Epithelial cell of proximal tubule (primary cell): ENCODE measurements at regions not wholly inside any gene's neighbourhood (a gene's known extent, or its start where the extent isn't known, plus 50 kb on each side); places are given as distances from the start of the nearest gene placed in this dataset.

Experiments
- DNase-seq: peaks from one replicate; pipeline ENCODE4 v3.0.0-alpha.2; 2011; ENCODE audit warnings: low read depth
- H3K4me3 ChIP-seq: 2 replicates; pipeline ENCODE4 v1.5.1; 2011; ENCODE audit warnings: low read depth, mild to moderate bottlenecking, low read length
- TF ChIP-seq, protein P1 (sequence below): conservative IDR thresholded peaks from 2 replicates; pipeline ENCODE4 v1.5.1; 2012; ENCODE audit warnings: low read depth, mild to moderate bottlenecking, low read length

DNA sequence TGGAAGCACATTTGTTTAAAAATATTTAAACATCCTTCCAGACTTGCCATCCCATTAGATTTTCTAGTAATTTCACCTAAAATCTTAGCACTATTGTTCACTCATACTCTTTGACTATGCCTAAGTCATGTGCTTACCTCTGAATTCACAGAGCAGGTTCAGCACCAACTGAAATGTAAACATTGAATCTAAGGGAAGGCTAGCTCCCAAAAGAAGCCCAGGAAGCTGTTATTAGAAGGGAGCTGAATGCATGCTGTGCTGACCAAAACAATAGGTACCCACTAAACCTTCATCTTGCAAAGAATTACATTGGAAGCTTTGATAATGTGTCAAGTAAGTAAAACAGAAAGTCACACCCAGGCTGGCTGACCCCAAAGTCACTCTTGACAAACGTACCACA is 571.3 kb downstream of the GABRG2 start:
- TF ChIP-seq, protein P1, sequence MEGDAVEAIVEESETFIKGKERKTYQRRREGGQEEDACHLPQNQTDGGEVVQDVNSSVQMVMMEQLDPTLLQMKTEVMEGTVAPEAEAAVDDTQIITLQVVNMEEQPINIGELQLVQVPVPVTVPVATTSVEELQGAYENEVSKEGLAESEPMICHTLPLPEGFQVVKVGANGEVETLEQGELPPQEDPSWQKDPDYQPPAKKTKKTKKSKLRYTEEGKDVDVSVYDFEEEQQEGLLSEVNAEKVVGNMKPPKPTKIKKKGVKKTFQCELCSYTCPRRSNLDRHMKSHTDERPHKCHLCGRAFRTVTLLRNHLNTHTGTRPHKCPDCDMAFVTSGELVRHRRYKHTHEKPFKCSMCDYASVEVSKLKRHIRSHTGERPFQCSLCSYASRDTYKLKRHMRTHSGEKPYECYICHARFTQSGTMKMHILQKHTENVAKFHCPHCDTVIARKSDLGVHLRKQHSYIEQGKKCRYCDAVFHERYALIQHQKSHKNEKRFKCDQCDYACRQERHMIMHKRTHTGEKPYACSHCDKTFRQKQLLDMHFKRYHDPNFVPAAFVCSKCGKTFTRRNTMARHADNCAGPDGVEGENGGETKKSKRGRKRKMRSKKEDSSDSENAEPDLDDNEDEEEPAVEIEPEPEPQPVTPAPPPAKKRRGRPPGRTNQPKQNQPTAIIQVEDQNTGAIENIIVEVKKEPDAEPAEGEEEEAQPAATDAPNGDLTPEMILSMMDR, result no peak

DNA sequence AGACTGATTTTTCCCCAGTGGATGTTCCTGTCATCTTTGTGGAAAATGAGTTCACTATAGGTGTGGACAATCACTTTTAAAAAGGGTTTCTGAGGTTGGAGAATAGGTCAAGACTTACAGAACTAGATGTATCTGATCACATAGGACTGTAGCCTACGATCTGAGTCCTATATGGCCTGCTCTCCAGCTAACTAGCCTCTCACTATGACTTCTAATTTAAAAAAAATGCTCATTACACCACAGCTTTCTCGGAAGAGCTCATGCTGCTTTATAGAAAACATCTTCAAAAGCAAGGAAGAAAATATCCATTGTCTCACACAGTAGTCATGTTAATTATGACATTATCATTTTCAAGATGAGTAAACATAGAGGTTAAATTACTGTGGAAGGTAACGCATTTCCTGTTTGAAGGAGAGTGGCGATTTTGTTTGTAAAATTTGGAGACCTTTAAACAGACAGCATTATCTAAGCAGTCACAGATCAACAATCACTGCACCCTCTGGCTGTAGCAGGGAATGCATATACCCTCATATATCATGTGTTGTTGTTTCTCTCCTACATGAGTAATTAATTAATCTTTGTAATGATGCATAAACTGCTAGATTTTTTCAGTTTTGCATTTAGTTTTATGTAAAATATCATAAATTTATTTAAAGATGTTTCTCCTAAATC is 573.7 kb downstream of the GABRG2 start:
- TF ChIP-seq, protein P1, result no peak
- H3K4me3 ChIP-seq, result no peak overlapping the region
- no peak for DNase-seq

More for the DNA sequence above, 571.3 kb downstream of the GABRG2 start:
- H3K4me3 ChIP-seq, result no peak overlapping the region
- DNase-seq, result no peak

DNA sequence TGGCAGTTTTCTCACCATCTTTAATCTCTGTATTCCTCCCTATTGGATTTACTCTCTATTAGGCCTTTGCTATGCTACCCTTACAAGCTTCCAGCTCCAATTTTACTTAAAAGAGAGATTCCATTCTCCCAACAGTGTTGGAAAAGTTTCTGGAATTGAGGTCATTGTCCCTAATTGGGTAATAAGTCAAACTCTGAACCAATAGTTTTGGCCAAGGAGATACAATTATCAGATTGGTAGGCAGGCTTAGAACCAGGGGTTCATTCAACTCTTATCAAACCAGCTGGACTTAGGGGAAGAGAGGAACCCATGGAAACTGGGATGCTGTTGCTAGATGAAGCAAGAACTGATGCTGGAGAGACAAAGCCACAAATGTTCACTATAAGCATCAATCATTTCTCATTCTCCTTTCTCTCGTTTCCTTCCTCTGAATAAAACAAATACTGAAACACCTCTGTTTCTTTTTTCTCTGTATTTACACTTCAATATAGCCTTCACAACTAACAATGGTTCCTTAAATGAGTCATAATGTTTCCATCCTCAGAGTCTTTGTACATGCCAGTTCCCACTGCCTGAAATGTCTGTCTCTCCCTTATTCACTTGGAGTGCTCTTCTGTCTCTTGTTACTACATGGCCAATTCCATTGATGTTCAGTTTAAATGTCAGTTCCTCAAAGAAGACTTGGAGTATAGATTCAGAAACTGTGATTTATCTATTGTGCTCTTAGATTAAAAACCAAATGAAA is 587.3 kb downstream of the GABRG2 start:
- no peak overlapping the region for H3K4me3 ChIP-seq
- DNase-seq, result no peak
- TF ChIP-seq, protein P1, result no peak

DNA sequence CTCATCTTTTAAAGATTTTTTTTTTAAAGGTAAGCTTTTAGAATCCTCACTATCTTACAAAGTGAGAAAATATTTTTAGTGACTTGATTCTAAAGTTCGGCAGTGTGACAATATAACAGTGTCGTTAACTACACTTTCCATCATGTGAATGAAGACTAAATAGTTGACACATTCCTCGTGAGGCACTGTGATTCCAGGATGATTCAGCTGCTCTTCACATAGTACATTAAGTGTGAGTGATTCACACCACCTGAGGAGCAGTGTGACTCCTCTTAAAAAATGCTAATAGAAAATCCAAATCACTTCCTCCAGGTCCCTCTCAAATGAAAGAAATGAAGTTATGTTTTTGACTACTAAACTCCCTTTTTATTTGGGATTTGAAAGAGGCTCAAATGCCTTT is 589.5 kb downstream of the GABRG2 start:
- TF ChIP-seq, protein P1, result no peak
- DNase-seq, result no peak
- no peak overlapping the region for H3K4me3 ChIP-seq

DNA sequence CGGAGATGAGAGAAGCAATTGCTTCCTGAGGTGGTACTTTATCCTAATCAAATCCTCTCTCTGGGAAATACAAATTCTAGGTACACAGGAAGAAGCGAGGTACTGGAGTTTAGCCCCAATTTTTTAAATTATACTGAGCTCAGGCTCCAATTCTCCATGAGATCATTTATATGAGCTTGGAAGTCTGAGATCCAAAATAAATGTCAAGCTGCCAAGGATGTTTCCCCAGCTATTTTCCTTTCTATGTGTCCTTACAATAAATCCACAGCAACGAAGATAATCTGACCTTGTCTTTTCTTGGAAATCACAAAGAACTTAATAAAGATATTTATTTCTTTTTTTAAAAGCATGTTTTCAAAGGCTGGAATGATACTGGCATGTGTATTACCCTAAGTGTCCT is 597.3 kb downstream of the GABRG2 start:
- DNase-seq, result no peak
- TF ChIP-seq, protein P1, result no peak
- no peak overlapping the region for H3K4me3 ChIP-seq

DNA sequence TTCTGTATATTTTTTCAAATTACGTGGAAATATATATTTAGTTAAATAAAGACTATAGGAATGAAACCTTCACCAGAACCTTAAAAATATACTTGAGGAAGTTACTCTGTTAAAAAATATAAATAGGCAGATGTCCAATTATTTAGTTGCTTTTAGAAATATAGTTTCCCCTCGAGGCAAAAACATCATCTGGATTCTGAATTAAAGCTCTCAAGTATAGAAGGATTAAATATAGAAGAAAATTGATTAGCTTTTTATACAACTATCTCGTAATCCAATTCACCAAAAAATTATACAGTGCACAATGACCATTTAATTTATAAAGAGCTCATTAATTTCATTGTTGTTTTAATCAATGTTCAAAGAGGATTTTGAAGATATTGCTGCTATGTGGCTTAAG is 601.4 kb downstream of the GABRG2 start:
- DNase-seq, result no peak
- TF ChIP-seq, protein P1, result no peak
- H3K4me3 ChIP-seq, result no peak overlapping the region

DNA sequence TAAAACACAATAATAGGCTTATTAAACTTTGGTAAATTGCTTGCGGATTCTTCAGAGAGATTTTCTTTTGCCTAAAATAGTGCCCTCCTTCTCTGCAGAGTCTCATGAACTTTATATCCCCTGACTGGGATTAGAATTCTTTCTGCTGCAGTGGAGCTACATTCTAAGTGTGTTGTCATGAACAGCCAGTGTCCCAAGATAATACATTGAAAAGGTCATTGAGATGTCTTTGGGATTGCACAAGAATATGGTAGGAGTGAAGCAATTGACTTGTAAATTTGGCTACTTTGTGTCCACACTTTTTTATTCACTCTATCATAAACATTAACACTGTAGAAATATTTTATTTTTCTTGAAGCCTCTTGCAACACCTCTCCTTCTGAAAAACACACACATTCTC is 604.5 kb downstream of the GABRG2 start:
- DNase-seq, result no peak
- TF ChIP-seq, protein P1, result no peak
- H3K4me3 ChIP-seq, result no peak overlapping the region
